Pons (tissue), 1 donor: ENCODE measurements at regions not wholly inside any gene's neighbourhood (a gene's known extent, or its start where the extent isn't known, plus 50 kb on each side); places are given as distances from the start of the nearest gene placed in this dataset.
"Not testable (repeated sequence)": the region's sequence is repeated elsewhere in the genome, so short reads cannot be mapped to it uniquely, and the experiment has no call there.

Source experiments
- DNase-seq: peaks from one replicate; pipeline ENCODE4 v3.0.0-alpha.2; 2016; ENCODE audit warnings: low spot score

GRCh38 chr1:9466780-9467758, 72.2 kb upstream of the SLC25A33 start:
- DNase-seq = no peak

- not testable (repeated sequence) for DNase-seq
Measured at GRCh38 chr1:9469882-9470281, 69.4 kb upstream of the SLC25A33 start.

- DNase-seq = no peak
Measured at GRCh38 chr1:9471679-9472078, 67.6 kb upstream of the SLC25A33 start.

GRCh38 chr1:9472386-9473031, 66.8 kb upstream of the SLC25A33 start:
- no peak for DNase-seq

GRCh38 chr1:9473032-9473807, 66.0 kb upstream of the SLC25A33 start:
- DNase-seq = no peak

- DNase-seq = no peak
Measured at GRCh38 chr1:9475061-9475627, 64.1 kb upstream of the SLC25A33 start.

GRCh38 chr1:9476790-9477463, 62.3 kb upstream of the SLC25A33 start:
- DNase-seq = no peak

- DNase-seq = no peak
Measured at GRCh38 chr1:9477535-9477934, 61.7 kb upstream of the SLC25A33 start.

GRCh38 chr1:9478021-9478420, 61.2 kb upstream of the SLC25A33 start:
- no peak for DNase-seq

- no peak for DNase-seq
Measured at GRCh38 chr1:9481048-9481447, 58.2 kb upstream of the SLC25A33 start.

GRCh38 chr1:9482403-9482802, 56.9 kb upstream of the SLC25A33 start:
- no peak for DNase-seq

- no peak for DNase-seq
Measured at GRCh38 chr1:9482816-9483572, 56.3 kb upstream of the SLC25A33 start.

GRCh38 chr1:9486466-9487140, 52.7 kb upstream of the SLC25A33 start:
- no peak for DNase-seq
